ENCODE measurements at regions not wholly inside any gene's neighbourhood (a gene's known extent, or its start where the extent isn't known, plus 50 kb on each side); places are given as distances from the start of the nearest gene placed in this dataset.
A peak's percentile ranks its signal among the peaks of the same experiment; 100 is the strongest.

DNA sequence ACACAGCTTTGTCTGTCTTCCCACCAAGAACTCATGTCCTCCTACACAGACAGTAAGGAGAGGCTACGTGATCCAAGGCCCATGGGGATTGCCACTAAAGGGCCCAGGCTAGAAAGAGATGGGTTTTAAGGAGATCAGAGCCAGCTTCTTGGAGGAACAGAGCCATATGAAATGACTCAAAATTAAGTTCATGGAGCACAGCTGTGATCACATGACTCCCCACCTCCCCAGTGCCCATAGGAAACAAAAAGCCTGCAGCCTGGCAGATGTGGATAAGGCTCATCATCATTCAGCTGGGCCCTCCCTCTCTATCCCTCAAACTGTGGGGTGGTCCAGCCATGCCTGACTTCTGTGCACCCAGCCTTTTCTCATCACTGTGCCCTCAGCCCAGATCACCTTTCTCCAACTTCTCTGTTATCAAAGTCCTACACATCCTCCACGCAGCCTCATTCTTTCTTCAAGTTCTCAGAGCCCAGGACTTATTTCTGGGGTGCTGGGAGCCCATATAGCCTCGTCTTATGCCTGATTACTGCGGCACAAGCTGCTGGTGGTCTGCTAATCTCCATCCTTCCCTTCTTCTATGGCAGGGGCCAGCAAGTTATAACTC is 137.6 kb downstream of the SMAD6 start:
- peak overlapping the region; percentile 68; the same call in 1 of the 2 replicates for H3K27ac ChIP-seq (ENCODE audit: insufficient read depth, low read length)
- intact Hi-C loops (cut with micrococcal nuclease) (loop anchor here (2.0 to 5.0 kb wide), 2 partner anchors 37 to 65 kb away; no protein-coding TSS in a partner anchor), in situ Hi-C loops (cut with MboI; ENCODE audit: low sequenced_read_pairs) (loop anchor here (25.0 kb wide), 1 partner anchor 127 kb away; the partner anchor contains the start of gene SMAD6), dilution Hi-C loops (cut with HindIII; ENCODE audit: low sequenced_read_pairs, unreplicated experiment) (no loop called here)
- H3K79me1 ChIP-seq (ENCODE audit: low read depth in 1 of 2, low read length in 2 of 2), result peaks cover 15 to 33% of the 10 kb centered on the region in 2 experiments
- peak overlapping the region; percentile 91 for H2AK5ac ChIP-seq (ENCODE audit: low read depth, low read length)
- DNase-seq (peak; percentile 50), ATAC-seq (ENCODE audit: low read depth) (no peak)
- no peak overlapping the region for H3K4me3 ChIP-seq (ENCODE audit: insufficient read depth, low read depth, low read length)
- no peaks in the 10 kb centered on the region; the same call in 1 of the 2 replicates for H3K36me3 ChIP-seq (ENCODE audit: control insufficient read depth, insufficient read depth, low read length)
- no peak for TF ChIP-seq FOS (IDR thresholded peaks at IDR 0.05; ENCODE audit: low read depth, low read length)
- TF ChIP-seq CHD1 (IDR thresholded peaks at IDR 0.05; ENCODE audit: low read depth, low read length), result no peak
- TF ChIP-seq, protein P1, sequence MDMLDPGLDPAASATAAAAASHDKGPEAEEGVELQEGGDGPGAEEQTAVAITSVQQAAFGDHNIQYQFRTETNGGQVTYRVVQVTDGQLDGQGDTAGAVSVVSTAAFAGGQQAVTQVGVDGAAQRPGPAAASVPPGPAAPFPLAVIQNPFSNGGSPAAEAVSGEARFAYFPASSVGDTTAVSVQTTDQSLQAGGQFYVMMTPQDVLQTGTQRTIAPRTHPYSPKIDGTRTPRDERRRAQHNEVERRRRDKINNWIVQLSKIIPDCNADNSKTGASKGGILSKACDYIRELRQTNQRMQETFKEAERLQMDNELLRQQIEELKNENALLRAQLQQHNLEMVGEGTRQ (IDR thresholded peaks at IDR 0.05; ENCODE audit: low read depth, low read length), result peak; percentile 59; the same call in 1 of the 2 replicates
- peak overlapping the region; percentile 61; the same call in 1 of the 2 replicates for H3K56ac ChIP-seq (ENCODE audit: extremely low read depth, insufficient read depth, low read length)
- peak overlapping the region; percentile 80 for H2BK5ac ChIP-seq (ENCODE audit: low read depth, low read length, poor library complexity, severe bottlenecking)
- H3K9me1 ChIP-seq (ENCODE audit: insufficient read depth, low read length), result peaks cover 24% of the 10 kb centered on the region
- peak overlapping the region; percentile 89 for H2AFZ ChIP-seq (replicated peaks; ENCODE audit: low read length, poor library complexity)
- ChIA-PET CTCF (interaction anchor here (0.6 to 2.6 kb wide), 5 partner anchors 7 to 66 kb away, joined by 3 to 11 read pairs (median 3); no protein-coding TSS in a partner anchor), POLR2A (ENCODE audit: unreplicated experiment) (no interaction called here)
- H3K4me1 ChIP-seq (ENCODE audit: control insufficient read depth, insufficient read depth, low read length), result peaks cover 29% of the 10 kb centered on the region
- peak overlapping the region; percentile 68 for H4K91ac ChIP-seq (ENCODE audit: insufficient read depth, low read depth, low read length)
- H3K23ac ChIP-seq (ENCODE audit: low read depth, low read length), result peak overlapping the region; percentile 94
- peak overlapping the region; percentile 80 for H2AK9ac ChIP-seq (replicated peaks; ENCODE audit: low read depth, low read length, poor library complexity)
- peak overlapping the region; percentile 13 to 89; a peak in 2 of 4 replicates for H4K8ac ChIP-seq (ENCODE audit: low read depth in 2 of 2, low read length in 2 of 2)
- no peak overlapping the region for H3K4me2 ChIP-seq (ENCODE audit: low read depth, low read length)
- no peaks in the 10 kb centered on the region for H3K27me3 ChIP-seq (ENCODE audit: control insufficient read depth, insufficient read depth, low read length)
- H4K20me1 ChIP-seq (ENCODE audit: insufficient read depth, low read length), result no peaks in the 10 kb centered on the region; the same call in 1 of the 2 replicates
- H2BK20ac ChIP-seq (ENCODE audit: low read depth, low read length), result peak overlapping the region; percentile 98
- 84% methylated on average over 3 of the region's 4 CpGs; no CpG with 5 or more reads in 1 of the 2 experiments for WGBS, 2 experiments (ENCODE audit: extremely low coverage in 2 of 2, insufficient read length in 1 of 2)
- peak overlapping the region; percentile 96 for H2BK120ac ChIP-seq (ENCODE audit: low read depth, low read length)
- H4K5ac ChIP-seq (ENCODE audit: low read depth, low read length), result peak overlapping the region; percentile 96
- BruUV-seq (replicated peaks), result no TSS peak
- H3K14ac ChIP-seq (replicated peaks; ENCODE audit: low read depth, low read length), result peak overlapping the region; percentile 95
- peak overlapping the region; percentile 28; the same call in 1 of the 2 replicates for H3K9ac ChIP-seq (ENCODE audit: low read depth, low read length)
- peaks cover 5% of the 10 kb centered on the region for H3K9me3 ChIP-seq (ENCODE audit: control insufficient read depth, insufficient read depth, low read length)
- H3K18ac ChIP-seq (ENCODE audit: low read depth, low read length), result peak overlapping the region; percentile 99
- peak overlapping the region; percentile 95 for H3K4ac ChIP-seq (ENCODE audit: low read depth, low read length)
- peak overlapping the region; percentile 88; the same call in 2 of the 3 replicates for H2BK15ac ChIP-seq (ENCODE audit: low read depth, low read length)
